ENCODE measurements at regions not wholly inside any gene's neighbourhood (a gene's known extent, or its start where the extent isn't known, plus 50 kb on each side); places are given as distances from the start of the nearest gene placed in this dataset.

GRCh38 chr1:229114850-229115365, 156.0 kb upstream of the RAB4A start:
- TF ChIP-seq, protein P1, sequence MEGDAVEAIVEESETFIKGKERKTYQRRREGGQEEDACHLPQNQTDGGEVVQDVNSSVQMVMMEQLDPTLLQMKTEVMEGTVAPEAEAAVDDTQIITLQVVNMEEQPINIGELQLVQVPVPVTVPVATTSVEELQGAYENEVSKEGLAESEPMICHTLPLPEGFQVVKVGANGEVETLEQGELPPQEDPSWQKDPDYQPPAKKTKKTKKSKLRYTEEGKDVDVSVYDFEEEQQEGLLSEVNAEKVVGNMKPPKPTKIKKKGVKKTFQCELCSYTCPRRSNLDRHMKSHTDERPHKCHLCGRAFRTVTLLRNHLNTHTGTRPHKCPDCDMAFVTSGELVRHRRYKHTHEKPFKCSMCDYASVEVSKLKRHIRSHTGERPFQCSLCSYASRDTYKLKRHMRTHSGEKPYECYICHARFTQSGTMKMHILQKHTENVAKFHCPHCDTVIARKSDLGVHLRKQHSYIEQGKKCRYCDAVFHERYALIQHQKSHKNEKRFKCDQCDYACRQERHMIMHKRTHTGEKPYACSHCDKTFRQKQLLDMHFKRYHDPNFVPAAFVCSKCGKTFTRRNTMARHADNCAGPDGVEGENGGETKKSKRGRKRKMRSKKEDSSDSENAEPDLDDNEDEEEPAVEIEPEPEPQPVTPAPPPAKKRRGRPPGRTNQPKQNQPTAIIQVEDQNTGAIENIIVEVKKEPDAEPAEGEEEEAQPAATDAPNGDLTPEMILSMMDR (IDR thresholded peaks at IDR 0.05; ENCODE audit: poor library complexity, severe bottlenecking): no peak
- TF ChIP-seq RAD21 (conservative IDR thresholded peaks at IDR 0.05) (no peak), POLR2AphosphoS5 (IDR thresholded peaks at IDR 0.05) (no peak), TAF1 (IDR thresholded peaks at IDR 0.05; ENCODE audit: low read depth) (no peak), EP300 (conservative IDR thresholded peaks at IDR 0.05; ENCODE audit: poor library complexity, severe bottlenecking) (no peak), MXI1 (conservative IDR thresholded peaks at IDR 0.05; ENCODE audit: poor library complexity, severe bottlenecking) (no peak), EZH2 (IDR thresholded peaks at IDR 0.05; ENCODE audit: borderline replicate concordance, insufficient read depth, low read length, poor library complexity, severe bottlenecking) (no peak), SMC3 (conservative IDR thresholded peaks at IDR 0.05; ENCODE audit: poor library complexity) (no peak)
- TF ChIP-seq, protein P2, sequence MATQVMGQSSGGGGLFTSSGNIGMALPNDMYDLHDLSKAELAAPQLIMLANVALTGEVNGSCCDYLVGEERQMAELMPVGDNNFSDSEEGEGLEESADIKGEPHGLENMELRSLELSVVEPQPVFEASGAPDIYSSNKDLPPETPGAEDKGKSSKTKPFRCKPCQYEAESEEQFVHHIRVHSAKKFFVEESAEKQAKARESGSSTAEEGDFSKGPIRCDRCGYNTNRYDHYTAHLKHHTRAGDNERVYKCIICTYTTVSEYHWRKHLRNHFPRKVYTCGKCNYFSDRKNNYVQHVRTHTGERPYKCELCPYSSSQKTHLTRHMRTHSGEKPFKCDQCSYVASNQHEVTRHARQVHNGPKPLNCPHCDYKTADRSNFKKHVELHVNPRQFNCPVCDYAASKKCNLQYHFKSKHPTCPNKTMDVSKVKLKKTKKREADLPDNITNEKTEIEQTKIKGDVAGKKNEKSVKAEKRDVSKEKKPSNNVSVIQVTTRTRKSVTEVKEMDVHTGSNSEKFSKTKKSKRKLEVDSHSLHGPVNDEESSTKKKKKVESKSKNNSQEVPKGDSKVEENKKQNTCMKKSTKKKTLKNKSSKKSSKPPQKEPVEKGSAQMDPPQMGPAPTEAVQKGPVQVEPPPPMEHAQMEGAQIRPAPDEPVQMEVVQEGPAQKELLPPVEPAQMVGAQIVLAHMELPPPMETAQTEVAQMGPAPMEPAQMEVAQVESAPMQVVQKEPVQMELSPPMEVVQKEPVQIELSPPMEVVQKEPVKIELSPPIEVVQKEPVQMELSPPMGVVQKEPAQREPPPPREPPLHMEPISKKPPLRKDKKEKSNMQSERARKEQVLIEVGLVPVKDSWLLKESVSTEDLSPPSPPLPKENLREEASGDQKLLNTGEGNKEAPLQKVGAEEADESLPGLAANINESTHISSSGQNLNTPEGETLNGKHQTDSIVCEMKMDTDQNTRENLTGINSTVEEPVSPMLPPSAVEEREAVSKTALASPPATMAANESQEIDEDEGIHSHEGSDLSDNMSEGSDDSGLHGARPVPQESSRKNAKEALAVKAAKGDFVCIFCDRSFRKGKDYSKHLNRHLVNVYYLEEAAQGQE (IDR thresholded peaks at IDR 0.05; ENCODE audit: borderline replicate concordance): no peak
